MG63 (cell line): ENCODE measurements at regions not wholly inside any gene's neighbourhood (a gene's known extent, or its start where the extent isn't known, plus 50 kb on each side); places are given as distances from the start of the nearest gene placed in this dataset.
A peak's percentile ranks its signal among the peaks of the same experiment; 100 is the strongest.
"Not testable (repeated sequence)": the region's sequence is repeated elsewhere in the genome, so short reads cannot be mapped to it uniquely, and the experiment has no call there.

Experiments used
- DNase-seq: peaks from one replicate; pipeline ENCODE4 v3.0.0-alpha.2; 2020
- H3K27me3 ChIP-seq: fragments of 250-450 bp; sonication (Bioruptor Pico); 2 replicates; pipeline ENCODE4 v1.5.1; 2020; ENCODE audit warnings: mild to moderate bottlenecking, moderate library complexity
- H3K36me3 ChIP-seq: fragments of 250-450 bp; sonication (Bioruptor Pico); 2 replicates; pipeline ENCODE4 v1.5.1; 2020; ENCODE audit warnings: mild to moderate bottlenecking, moderate library complexity
- H3K4me3 ChIP-seq: fragments of 250-450 bp; sonication (Bioruptor Pico); 2 replicates; pipeline ENCODE4 v1.5.1; 2020; ENCODE audit warnings: mild to moderate bottlenecking, moderate library complexity
- H3K9me3 ChIP-seq: fragments of 250-450 bp; sonication (Bioruptor Pico); 2 replicates; pipeline ENCODE4 v1.5.1; 2020; ENCODE audit warnings: mild to moderate bottlenecking, moderate library complexity

DNA sequence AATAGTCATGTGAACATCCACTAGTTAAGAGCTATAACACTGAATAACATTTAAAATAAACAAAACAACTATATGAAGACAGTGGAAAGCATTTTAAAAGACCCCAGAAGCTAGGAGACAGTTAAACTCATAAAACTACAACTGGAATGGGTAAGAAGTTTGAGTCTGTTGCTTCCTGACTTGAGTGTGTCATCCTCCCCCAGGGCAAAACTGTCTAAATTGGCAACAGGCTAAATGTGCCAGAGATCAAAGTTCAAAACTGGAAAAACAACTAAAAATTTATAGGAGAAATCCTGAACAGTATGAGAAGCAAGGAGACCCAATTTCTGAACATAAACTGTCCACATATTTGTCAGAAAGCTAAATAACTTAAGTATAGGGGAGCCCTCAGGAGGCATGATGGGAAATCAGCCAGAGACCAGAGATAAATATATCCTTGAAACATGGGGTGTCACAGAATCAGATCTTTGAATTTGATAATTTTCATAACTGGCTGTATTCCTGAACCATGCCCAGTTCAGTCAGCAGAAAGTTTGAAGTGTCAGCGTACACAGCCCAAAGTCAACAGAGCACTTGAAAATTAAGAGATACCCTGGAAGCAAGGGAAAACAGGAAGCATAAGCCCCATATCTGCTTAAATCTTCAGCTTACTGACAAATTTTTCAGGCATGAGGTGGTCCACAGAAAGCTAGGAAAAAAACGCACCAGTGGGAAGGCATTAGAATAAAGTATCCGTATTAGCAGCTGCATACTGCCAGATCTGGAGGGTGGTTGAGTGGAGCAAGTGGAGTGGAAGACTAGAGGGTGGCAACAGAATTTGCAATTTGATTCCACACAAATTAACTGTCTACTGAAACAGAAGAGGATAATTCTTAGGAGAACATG, 516.1 kb upstream of the MAN1A1 start:
- DNase-seq: peak; percentile 5
- peaks cover 4% of the 10 kb centered on the region; the same call in 1 of the 2 replicates for H3K27me3 ChIP-seq
- H3K36me3 ChIP-seq: no peaks in the 10 kb centered on the region
- no peaks in the 10 kb centered on the region for H3K9me3 ChIP-seq
- no peak overlapping the region for H3K4me3 ChIP-seq

DNA sequence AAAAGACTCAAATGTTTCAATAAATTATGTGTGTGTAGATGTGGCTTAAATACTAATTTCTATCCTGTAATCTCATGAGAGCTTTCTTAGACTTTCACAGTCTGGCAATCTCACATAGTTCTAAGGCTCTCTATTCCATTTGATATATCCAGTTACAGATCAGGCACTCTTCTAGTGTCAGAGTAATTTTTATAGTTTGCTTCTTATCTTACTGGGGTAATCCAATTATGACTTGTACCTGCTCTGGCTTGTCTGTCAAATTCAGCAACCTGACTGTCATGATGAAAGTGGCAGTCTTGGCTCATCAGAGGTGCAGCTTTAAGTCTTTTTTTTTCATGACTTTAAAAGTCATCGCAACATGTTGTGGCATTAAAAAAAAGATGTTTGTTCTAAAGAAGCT, 513.2 kb upstream of the MAN1A1 start:
- Histone ChIP-seq H3K27me3 (no peaks in the 10 kb centered on the region), H3K36me3 (no peaks in the 10 kb centered on the region), H3K9me3 (no peaks in the 10 kb centered on the region), H3K4me3 (no peak overlapping the region)
- DNase-seq: no peak

DNA sequence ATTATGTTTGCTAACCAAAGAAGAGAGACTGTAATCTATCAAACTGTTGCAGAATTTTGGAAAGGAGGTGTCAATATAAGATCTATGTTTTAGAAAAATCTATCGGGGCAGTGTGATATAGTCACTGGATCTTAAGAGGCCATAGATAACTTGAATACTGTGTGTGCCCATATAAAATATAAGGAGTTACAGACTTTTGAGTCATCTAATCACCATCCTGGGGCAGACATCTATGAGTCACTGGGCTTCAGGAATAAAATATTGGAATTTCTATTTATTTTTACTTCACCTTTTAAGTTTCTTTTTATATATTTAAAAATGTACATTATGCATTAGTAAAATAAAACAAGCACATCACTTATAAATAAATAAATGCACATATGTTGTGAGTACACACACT, 509.3 kb upstream of the MAN1A1 start:
- DNase-seq: no peak

DNA sequence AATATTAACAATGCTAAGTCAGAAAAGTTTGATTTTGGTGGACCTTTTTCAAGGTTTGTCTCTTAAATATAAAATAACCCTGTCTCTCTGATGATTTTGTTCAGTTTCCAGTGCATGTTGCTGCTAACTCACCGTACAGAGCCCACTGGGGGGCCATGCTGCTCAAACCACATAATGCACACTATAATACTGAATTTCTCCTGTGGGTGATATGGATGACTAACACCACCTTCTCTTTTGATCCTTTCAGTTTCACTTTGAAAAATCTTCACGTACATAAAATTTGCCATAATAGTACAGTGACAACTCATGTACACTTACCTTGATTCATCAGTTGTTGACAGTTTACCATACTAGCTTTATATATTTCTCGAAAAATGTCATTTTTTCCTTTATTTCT, 506.6 kb upstream of the MAN1A1 start:
- Histone ChIP-seq H3K27me3 (no peaks in the 10 kb centered on the region), H3K9me3 (no peaks in the 10 kb centered on the region), H3K36me3 (no peaks in the 10 kb centered on the region), H3K4me3 (peak overlapping the region; percentile 39)
- DNase-seq: peak; percentile 12

More for the DNA sequence above, 509.3 kb upstream of the MAN1A1 start:
- no peaks in the 10 kb centered on the region for H3K27me3 ChIP-seq
- H3K9me3 ChIP-seq: no peaks in the 10 kb centered on the region
- H3K36me3 ChIP-seq: no peaks in the 10 kb centered on the region
- H3K4me3 ChIP-seq: no peak overlapping the region

DNA sequence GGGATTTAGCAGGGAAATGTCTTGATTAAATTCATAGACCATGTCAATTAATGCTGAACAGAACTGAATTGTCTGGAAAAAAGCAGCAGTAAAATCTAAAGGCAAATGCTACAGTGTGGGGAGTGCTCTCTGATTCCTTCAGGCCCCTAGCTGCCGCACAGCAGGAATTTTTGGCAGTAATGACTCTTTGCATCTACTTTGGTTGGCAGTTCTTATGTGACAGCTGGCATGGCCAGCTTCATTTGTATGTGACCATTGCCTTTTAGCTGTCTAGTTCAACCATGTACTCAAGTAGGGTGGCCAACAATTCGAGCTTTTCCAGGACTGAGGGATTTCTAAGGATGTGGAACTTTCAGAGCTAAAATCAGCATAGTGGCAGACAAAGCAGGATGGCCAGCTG, 499.1 kb upstream of the MAN1A1 start:
- H3K4me3 ChIP-seq: no peak overlapping the region
- no peaks in the 10 kb centered on the region for H3K9me3 ChIP-seq
- no peaks in the 10 kb centered on the region for H3K36me3 ChIP-seq
- DNase-seq: no peak
- no peaks in the 10 kb centered on the region for H3K27me3 ChIP-seq

DNA sequence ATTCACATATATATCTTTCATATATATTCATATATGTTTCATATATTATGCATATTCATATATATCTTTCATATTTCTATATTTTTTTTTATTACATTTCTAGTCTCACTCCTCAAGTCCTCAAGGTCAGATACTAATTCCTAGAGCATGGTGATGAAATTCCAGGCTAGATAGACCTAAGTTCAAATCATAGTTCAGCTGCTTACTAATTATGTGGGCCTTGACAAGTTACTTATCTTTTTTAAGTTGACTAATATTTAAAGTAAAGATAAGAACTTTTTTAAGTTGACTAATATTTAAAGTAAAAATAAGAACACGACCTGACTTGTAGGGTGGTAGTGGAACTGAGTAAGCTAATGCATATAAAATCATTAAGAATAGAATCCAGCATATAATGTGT, 495.6 kb upstream of the MAN1A1 start:
- Histone ChIP-seq H3K4me3 (no peak overlapping the region), H3K36me3 (no peaks in the 10 kb centered on the region), H3K27me3 (no peaks in the 10 kb centered on the region), H3K9me3 (no peaks in the 10 kb centered on the region)
- DNase-seq: no peak

DNA sequence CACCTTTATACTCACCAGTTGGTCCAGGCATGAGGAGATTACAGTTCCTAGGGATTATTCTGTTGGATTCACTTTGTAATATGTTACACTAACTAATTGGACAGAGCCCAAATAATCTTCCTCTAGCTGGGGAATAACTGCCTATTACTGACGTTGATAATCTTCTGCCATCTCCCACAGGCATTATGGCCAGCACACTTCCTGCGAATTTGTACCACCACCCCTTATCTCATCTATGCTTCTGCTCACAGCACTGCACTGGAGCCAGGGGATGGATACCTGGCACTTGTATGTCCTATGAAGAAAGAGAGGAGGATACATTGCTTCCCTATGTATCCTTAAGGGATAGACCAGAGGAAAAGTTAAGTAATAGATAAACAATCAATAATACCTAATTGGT, 494.8 kb upstream of the MAN1A1 start:
- DNase-seq: no peak
- no peaks in the 10 kb centered on the region for H3K27me3 ChIP-seq
- H3K9me3 ChIP-seq: no peaks in the 10 kb centered on the region
- H3K4me3 ChIP-seq: no peak overlapping the region
- no peaks in the 10 kb centered on the region for H3K36me3 ChIP-seq

DNA sequence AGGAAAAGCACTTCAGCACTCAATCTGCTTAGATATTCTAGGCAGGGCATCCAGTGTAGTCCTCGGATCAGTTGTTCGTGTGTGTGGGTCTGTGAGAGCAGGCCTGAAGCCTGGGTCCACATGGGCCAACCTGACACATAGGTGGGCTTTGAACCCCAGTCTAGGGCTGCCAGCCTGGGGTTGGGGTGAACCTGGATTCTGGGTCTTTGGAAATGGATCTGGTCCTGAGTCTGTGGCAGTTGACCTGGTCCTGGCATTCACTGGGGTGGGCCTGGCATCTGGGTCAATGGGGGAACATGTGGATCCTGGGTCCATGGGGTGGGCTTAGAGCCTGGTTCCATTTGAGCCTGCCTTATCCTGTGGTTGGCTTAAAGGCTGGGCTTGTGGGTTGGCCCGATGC, 492.6 kb upstream of the MAN1A1 start:
- H3K27me3 ChIP-seq: no peaks in the 10 kb centered on the region
- no peaks in the 10 kb centered on the region for H3K36me3 ChIP-seq
- DNase-seq: no peak
- no peak overlapping the region for H3K4me3 ChIP-seq
- H3K9me3 ChIP-seq: no peaks in the 10 kb centered on the region

DNA sequence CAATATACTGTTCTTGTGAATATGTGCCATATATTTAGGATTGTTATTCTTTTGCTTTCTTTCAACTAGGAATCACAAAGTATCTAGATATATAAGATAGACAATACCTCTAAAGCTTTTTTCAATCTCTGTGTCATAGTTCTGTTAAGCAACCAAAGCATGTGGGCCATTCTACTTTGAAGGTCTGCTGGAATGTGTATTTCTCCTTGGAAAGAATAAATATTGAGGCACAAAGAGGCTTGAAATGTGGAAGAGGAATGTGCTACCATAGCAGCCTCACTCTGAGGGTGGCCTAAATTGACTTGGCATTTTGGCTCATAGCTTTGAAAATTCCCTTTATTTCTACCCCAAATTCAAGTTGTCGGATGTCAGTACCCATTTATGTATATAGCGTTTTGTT, 488.5 kb upstream of the MAN1A1 start:
- no peaks in the 10 kb centered on the region for H3K27me3 ChIP-seq
- no peak for DNase-seq
- H3K9me3 ChIP-seq: no peaks in the 10 kb centered on the region
- H3K36me3 ChIP-seq: no peaks in the 10 kb centered on the region
- no peak overlapping the region for H3K4me3 ChIP-seq

DNA sequence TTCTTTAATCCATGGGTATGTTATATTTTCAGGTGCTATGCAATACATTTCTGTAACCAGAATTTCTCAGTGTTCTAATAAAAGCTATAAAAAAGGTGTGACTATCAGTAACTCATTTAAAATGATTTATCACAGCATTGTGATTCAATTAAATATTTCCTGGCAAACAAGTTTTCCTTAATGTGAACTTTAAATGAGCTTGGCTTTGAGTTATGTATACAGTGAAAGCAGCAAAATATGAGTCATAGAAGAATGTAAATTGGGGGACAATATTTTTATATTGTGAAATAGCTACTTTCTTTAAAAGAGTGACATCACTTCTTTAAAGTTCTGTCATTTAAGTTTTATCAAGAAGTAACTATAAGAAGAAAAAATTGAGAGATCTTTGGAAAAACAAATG, 484.9 kb upstream of the MAN1A1 start:
- H3K9me3 ChIP-seq: no peaks in the 10 kb centered on the region
- H3K4me3 ChIP-seq: no peak overlapping the region
- no peaks in the 10 kb centered on the region for H3K36me3 ChIP-seq
- no peaks in the 10 kb centered on the region for H3K27me3 ChIP-seq
- DNase-seq: no peak

DNA sequence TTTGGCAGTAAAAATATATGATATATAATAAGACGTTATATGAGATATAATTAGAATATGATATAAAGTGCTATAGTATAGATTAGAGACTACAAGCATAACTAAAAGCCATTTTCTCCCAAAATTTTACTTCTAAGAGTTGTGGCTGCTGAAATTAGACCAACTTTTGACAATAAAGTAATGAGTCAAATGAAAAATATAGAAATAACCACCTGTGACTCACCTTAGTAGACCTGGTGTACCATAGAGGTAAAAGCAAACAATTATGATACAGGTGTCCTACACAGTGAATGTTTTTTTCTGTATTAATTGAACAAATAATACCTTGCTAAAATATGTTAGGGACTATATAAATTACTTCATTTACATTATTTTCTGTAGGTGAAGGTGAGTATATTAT, 482.9 kb upstream of the MAN1A1 start:
- H3K27me3 ChIP-seq: no peaks in the 10 kb centered on the region
- no peaks in the 10 kb centered on the region for H3K36me3 ChIP-seq
- H3K9me3 ChIP-seq: no peaks in the 10 kb centered on the region
- no peak overlapping the region for H3K4me3 ChIP-seq
- DNase-seq: no peak

DNA sequence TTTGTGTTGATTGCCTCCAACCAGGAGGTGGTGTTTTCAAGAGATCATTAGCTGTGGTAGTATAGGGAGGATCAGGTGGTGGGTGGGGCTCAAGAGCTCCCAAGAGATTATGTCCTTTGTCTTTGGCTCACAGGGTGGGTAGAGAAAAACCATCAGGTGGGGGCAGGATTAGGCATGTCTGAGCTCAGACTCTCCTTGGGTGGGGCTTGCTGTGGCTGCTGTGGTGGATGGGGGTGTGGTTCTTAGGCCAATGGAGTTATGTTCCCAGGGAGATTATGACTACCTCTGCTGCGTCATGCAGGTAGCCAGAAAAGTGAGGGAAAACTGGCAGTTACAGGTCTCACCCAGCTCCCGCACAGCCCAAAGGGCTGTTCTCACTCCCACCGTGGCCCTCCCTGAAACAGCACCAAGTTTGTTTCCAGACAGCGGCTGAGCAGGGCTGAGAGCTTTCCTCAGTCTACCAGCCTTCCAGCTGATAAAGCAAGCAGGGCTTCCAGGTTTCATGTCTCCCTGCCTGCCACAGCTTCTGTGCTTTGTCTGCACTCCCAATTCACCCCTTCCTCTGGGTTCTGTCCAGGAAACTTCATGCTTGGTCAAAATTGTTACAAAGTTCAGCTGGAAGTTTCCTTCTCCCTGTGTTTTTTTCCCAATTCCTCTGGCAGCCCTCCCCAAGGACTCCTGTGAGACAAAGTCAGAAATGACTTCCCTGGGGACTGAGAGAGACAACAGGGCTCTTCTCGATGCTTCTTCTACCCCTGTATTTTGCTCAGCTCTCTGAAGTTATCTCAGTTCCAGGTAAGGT, 481.1 kb upstream of the MAN1A1 start:
- DNase-seq: no peak
- H3K36me3 ChIP-seq: no peaks in the 10 kb centered on the region
- no peaks in the 10 kb centered on the region for H3K27me3 ChIP-seq
- H3K4me3 ChIP-seq: no peak overlapping the region
- no peaks in the 10 kb centered on the region for H3K9me3 ChIP-seq

DNA sequence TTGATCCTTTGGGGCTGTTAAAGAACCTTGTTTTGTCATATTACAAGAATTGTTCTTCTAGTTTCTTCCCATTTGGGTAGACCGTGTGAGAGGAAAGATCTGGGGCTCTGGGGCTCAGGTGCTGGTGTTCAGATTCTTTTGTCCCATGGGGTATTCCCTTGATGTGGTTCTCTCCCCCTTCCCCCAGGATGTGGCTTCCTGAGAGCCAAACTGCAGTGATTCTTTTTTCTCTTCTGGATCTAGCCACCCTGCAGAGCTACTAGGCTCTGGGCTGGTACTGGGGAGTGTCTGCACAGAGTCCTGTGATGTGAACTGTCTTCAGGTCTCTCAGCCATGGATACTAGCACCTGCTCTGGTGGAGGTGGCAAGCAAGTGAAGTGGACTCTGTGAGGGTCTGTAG, 480.5 kb upstream of the MAN1A1 start:
- no peak overlapping the region for H3K4me3 ChIP-seq
- no peak for DNase-seq
- H3K27me3 ChIP-seq: no peaks in the 10 kb centered on the region
- no peaks in the 10 kb centered on the region for H3K36me3 ChIP-seq
- H3K9me3 ChIP-seq: no peaks in the 10 kb centered on the region

DNA sequence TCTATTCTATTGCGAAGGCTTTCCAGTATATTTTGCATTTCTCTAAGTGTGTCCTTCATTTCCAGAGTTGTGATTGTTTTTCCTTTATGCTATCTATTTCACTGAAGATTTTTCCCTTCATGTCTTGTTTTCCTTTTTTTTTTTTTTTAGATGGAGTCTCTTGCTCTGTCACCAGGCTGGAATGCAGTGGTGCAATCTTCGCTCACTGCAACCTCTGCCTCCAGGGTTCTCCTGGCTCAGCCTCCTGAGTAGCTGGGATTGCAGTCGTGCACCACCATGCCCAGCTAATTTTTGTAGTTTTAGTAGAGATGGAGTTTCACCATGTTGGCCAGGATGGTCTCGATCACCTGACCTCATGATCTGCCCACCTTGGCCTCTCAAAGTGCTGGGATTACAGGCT, 479.9 kb upstream of the MAN1A1 start:
- not testable (repeated sequence) for H3K36me3 ChIP-seq, H3K4me3 ChIP-seq
- peak; percentile 27 for DNase-seq

DNA sequence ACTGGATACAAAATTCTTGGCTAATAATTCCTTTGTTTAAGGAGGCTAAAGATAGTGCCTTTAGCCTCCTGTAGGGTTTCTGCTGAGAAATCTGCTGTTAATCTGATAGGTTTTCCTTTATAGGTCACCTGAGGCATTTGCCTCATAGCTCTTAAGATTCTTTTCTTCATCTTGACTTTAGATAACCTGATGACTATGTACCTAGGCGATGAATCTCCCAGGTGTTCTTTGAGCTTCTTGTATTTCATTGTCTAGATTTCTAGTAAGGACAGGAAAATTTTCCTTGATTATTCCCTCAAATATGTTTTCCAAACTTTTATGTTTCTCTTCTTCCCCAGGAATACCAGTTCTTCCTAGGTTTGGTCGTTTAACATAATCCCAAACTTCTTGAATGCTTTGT, 479.4 kb upstream of the MAN1A1 start:
- no peak for DNase-seq
- H3K4me3 ChIP-seq: no peak overlapping the region
- H3K27me3 ChIP-seq: no peaks in the 10 kb centered on the region; the same call in 1 of the 2 replicates
- no peaks in the 10 kb centered on the region for H3K36me3 ChIP-seq
- H3K9me3 ChIP-seq: no peaks in the 10 kb centered on the region

More for the DNA sequence above, 479.9 kb upstream of the MAN1A1 start:
- not testable (repeated sequence) for H3K9me3 ChIP-seq, H3K27me3 ChIP-seq

DNA sequence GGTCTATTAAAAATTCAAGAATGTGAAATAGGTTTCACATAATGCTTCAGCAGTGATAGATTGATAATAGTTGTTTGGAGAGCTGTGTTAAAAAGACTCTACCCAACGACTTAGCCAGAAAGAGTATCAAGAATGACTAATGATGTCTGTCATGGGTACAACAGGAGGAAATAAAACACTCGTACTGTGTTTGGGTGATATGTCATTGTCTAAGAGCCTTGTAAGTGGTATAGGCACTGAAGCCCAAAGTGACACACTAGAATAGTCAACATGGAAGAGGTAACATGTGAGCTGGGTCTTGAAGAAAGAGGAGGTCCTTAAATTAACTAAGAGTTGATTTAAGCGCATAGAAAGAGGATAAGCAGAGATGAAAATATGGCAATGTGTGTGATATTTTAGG, 471.8 kb upstream of the MAN1A1 start:
- Histone ChIP-seq H3K27me3 (no peaks in the 10 kb centered on the region; the same call in 1 of the 2 replicates), H3K36me3 (no peaks in the 10 kb centered on the region), H3K4me3 (no peak overlapping the region), H3K9me3 (no peaks in the 10 kb centered on the region)
- no peak for DNase-seq

DNA sequence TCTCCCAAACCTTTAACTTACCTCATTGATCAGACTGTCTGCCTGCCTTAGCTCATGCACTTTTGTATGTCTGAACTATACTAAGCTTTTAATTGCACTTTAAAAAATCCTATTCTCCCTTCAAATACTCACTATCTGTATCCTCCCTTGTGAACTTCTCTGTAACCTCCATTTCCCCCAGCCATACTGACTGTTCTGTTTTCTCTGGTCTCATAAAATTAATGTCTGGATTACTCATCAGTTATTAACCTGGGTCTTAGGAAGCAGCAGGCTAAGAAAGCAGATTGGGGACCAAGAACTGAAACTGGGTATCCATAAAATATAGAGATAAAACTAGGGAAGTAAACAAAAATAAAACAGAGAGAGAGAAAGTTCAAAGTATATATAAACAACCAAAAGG, 469.3 kb upstream of the MAN1A1 start:
- no peaks in the 10 kb centered on the region for H3K9me3 ChIP-seq
- no peaks in the 10 kb centered on the region for H3K36me3 ChIP-seq
- no peaks in the 10 kb centered on the region for H3K27me3 ChIP-seq
- no peak for DNase-seq
- H3K4me3 ChIP-seq: no peak overlapping the region
